Stimulated activated CD8-positive, alpha-beta memory T cell treated with anti-CD3 and anti-CD28 coated beads, Interleukin-7, amount 100 ng/mL, for 1 hour (primary cell): ENCODE measurements at regions not wholly inside any gene's neighbourhood (a gene's known extent, or its start where the extent isn't known, plus 50 kb on each side); places are given as distances from the start of the nearest gene placed in this dataset.

ENCODE experiments used
- DNase-seq, 2 donors: peaks; one replicate each; pipeline ENCODE4 v3.0.0-alpha.2; 2020; ENCODE audit warnings: low read depth in 2 of 2

GRCh38 chr9:89745601-89746376 is 141.0 kb downstream of the GADD45G start:
- no peak for DNase-seq

DNA sequence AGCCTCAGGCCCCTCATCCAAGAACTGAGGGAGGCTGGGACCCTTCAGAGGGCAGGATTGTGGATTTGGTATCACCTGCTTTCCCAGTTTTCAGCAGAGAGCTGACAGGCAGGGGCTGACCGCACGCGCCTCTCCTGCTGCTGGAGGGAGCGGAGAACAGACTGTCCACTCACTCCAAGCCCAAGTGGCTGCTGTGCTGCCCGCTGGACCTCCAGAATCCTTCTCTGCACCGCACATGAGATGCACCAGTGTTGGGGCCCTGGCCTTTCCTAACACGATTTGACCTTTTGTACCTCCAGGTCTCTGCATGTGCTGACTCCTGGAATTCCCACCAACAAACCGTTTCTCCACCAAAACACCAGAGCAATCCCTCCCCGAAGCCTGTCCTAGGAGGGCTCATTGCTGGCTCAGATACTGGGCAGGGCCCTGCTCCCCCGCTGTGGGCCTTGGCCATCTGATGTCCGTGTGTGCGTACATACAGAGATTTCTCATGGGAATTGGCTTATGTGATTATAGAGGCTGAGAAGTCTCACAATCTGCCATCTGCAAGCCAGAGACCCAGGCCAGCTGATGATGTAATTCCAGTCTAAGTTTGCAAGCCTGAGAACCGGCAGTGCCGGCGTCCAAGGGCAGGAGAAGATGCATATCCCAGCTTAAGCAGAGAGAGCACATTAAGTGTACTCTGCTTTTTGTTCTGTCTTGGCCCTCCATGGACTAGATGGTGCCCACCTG is 141.7 kb downstream of the GADD45G start:
- no peak for DNase-seq

GRCh38 chr9:89747596-89747995 is 142.8 kb downstream of the GADD45G start:
- DNase-seq: no peak

GRCh38 chr9:89748021-89748670 is 143.3 kb downstream of the GADD45G start:
- no peak for DNase-seq

DNA sequence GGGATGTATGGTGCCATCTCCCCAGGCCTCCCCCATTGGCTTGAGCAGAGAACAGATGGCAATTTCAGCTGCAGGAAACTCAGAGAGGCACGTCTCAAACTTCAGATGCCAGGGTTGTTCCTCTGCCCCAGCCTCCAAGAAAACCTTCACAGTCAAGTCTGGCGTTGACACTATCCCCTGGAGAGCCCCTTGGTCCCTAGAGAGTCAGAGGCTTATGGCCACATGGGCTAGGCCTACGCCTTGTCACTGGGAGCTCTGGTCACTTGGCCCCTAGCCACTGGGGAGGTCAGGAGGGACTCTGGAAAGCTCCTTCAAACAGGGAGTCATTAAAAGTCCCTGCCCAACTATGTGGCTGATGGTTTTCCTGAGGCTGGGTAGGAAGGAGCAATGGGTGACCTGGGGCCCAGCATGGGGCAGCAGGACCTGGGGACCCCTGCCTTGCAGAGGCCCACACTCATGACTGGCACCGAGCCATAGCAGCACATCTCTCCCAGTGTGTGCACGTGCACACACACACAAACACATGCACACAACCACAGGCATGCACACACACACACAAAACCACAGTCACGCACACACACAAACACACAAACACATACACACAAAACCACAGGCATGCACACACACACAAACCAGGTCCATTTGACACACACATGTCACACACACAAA is 144.2 kb downstream of the GADD45G start:
- DNase-seq: no peak

- DNase-seq: no peak
Observed at GRCh38 chr9:89749500-89750116, 144.8 kb downstream of the GADD45G start.

DNA sequence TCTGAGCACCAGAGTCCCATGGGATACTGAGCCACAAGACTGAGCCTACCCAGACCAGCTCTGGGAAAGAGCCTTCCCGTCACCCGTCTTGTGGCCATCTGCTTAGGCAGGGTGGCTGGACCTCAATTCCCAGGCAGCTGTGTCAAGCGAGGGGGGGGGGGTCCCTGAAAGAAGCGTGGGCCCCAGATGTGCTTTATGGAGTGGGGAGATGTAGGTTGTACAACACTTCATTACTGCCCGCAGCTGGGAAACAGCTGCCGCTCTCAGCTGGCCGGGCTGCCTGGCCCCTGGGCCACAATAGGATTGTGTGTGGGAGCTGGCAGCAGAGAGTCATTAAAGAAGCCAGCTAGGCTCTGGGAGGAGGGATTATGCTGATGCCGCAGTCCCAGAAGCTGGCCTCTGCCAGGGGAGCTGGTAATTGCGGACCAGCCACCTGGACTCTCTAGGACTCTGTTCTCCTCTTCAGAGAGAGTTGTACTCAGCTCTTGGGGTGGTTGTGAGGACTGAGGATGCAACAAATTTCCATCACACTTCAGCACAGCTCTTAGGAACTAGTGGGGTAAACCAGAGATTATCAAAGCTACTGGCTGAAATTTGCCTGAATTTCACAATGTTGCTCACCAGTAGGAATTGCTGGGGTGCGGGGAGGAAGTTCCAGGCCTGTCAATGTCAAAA is 145.4 kb downstream of the GADD45G start:
- no peak for DNase-seq

- DNase-seq: no peak
Observed at GRCh38 chr9:89751079-89751825, 146.4 kb downstream of the GADD45G start.

- no peak for DNase-seq
Observed at GRCh38 chr9:89752154-89752553, 147.3 kb downstream of the GADD45G start.

- no peak for DNase-seq
Observed at GRCh38 chr9:89753472-89754055, 148.8 kb downstream of the GADD45G start.

DNA sequence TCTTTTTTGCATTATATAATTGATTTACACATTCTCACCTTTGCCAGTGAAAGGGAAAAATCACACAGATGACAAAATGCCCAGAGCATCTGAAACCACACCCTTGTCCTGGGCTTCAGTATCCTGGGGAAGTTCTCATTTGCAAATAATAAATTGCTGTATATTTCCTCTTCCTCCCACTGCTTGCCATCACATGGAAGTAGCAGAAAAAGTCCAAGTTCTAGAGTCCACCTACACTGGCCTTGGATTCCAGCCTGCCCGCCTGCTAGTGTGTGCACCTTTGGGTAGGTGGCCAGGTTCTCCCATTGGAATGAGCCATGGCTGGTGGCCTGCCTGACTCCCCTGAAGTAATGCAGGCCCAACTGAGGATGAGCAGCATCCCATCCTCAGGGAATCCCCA is 149.4 kb downstream of the GADD45G start:
- DNase-seq: no peak

DNA sequence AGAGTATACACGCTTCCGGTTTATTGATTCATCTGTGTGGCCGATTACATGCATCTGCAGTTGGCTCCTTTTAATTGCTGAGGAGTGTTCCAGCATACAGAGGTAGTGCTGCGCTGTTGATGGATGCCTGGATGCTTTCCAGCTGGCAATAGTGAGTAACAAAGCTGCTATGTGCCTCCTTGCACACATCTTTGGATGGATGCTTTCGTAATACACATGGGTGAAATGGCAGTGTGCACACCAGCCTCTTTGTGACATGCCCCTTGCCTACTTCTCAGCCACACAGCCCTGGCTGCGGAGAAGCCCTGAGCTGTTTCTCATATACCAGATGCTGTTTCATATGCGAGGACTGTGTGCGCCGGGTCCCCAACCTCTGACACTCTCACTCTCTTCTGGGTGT is 151.0 kb downstream of the GADD45G start:
- DNase-seq: no peak

DNA sequence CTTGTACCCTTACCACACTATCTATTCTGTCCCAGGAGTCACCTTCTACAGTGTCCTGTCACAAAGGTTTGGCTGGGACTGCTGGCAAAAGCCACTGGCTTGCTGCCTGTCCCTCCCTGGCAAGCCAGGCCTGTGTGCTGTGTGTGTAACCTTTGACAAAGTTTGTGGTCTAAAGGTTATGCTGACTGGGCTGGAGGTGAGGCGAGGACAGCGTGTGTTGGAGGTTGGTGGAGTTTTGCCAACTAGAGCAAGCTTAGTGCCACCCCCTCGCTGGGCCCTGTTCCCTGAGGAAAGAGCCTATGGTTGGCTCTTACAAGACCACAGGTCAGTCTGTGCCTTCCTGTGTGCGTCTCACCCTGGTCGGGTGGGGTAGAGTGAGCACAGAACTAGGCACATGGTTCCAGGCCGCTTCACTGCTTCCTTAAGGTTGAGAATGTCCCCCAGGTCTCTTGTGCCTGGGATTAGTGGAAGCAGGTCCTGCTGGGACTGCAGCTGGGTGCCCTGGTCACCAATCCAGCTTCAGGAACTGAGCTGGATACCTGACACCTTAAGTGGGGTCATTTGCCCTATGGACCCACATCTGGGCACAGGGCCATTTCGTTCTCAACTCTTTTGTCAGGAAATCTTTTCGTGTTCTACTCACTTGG is 152.2 kb downstream of the GADD45G start:
- no peak for DNase-seq

DNA sequence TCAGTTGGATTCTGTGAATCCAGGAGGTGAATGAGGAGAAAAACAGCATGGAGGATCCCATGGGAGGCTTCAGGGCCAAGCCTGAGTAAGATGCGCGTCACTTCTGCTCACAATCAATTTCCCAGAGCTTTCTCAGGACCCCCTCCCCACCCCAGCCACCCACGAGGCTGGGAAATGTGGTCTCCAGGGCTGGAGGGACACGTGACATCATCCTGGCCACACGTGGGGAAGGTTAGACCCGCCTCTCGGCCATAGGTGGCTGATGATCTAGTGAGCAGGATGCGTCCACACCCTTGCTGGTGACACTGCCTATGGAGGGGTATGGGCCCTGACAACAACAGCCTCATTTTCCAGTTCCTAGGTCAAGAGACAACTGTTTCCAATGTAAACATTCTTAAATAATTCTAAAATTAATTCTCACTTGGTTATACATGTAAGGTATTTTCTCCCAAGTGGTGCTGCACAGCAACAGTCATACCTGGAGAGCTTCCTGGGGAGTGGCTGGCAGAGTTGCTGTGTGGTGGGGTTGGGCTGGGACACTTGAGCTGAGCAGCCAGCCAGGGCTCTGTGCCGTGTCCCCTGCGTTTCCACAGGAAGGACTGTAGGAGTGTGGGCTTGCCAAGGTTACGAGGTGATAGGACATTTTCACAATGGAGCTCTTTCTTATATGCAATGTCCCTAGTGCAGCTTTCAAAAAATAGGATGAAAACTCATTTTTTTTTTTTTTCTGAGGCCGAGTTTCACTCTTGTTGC is 153.1 kb downstream of the GADD45G start:
- DNase-seq: no peak

DNA sequence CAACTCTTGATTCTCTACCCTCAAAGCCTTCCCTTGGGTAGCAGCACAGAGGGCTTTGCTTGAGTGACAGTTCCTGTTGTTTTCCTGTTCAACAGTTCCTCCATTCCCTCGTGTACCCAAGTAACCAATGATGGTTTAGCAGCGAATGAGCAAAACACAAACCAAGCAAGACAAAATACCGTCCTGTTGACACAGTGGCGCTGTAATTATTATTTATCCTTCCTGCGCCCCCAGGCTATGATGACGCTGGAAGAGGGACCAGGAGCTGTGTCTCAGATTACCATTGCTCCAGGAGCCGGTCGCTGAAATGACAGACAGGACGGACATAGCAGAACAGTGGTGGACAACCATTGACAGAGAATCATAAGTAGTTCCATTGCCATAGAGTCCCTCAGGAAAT is 154.8 kb downstream of the GADD45G start:
- DNase-seq: no peak

- DNase-seq: no peak
Observed at GRCh38 chr9:89760123-89760522, 155.3 kb downstream of the GADD45G start.

DNA sequence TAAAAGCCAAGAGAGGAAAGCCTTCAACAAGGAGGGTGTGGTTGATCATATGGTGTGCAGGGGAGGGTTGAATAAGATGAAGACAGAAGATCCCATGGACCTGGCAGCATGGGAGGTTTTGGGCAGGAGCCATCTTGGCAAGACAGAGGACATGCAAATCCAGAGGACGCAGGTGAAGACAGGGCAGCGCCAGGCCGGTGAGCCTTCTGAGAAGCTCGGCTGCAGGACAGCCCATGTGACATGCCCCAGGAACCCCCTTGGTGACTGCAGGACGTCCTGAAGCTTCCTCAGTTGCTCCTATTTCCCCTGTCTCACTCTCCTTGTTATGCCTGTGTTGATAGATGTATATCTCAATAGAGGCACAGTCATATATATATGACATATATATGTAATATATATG is 159.4 kb downstream of the GADD45G start:
- no peak for DNase-seq

DNA sequence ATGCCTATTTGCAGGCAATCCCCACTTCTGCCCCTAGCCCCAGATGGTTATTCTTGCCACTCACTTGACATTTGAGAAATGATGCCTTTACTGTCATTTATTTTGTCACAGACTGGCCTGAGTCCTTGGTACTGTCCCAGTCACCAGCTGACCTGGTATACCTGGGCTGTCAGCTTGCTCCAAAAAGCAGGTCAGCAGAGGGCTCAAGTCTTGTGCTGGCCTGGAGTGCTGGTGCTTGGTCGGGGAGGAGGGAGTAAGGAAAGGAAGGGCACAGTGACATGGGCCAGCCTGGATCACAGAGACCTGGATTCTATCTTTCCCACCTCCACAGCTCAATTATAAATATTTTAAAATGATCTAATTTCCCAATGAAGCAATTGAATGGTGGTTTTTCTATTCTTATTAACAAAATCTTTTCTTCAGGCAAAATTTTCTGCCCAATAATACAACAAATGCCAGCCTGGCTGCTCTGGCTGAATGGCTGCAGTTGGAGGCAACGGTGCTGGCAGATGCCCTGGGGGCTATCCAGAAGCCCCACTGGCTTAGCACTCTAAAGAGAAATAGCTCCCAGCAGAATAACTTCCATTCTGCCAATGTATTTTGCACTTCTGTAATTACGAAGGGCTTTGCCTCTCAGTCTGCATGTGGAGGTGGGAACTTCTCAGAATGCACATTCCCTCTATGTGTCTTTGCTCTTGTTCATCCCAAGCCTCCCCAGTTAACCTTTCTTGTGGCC is 160.6 kb downstream of the GADD45G start:
- DNase-seq: no peak
